PC-3 (cell line): ENCODE measurements at regions not wholly inside any gene's neighbourhood (a gene's known extent, or its start where the extent isn't known, plus 50 kb on each side); places are given as distances from the start of the nearest gene placed in this dataset.

Experiments used
- ATAC-seq: fragments of 200-7000 bp; cut with Tn5 transposase; 2 replicates; pipeline ENCODE4 v1.9.1; 2020; ENCODE audit warnings: mild to moderate bottlenecking, moderate library complexity
- BruUV-seq: library from RNA; stranded (reverse); fragments of 400-500 nt; replicated peaks from 2 replicates; lab custom pipeline; 2021; lab: Mats Ljungman, UMichigan
- CTCF ChIA-PET: fragments of 300-600 bp; sonication (Branson Sonifier 250); formaldehyde crosslinking; loops from one replicate; lab custom pipeline; 2022; ENCODE audit warnings: antibody characterized with exemption; lab: Charles Lee
- POLR2A ChIA-PET: fragments of 300-600 bp; sonication (Branson Sonifier 250); formaldehyde crosslinking; loops from one replicate; lab custom pipeline; 2022; ENCODE audit warnings: antibody characterized with exemption; ENCODE audit not compliant: unreplicated experiment; lab: Charles Lee
- DNase-seq: peaks from one replicate; pipeline ENCODE4 v3.0.0-alpha.2; 2015
- H2AFZ ChIP-seq: fragments of 300-600 bp; sonication (generic); 2 replicates; pipeline ENCODE4 v1.6.0; 2016; ENCODE audit warnings: antibody characterized with exemption, low read length
- H3F3A ChIP-seq: fragments of 300-600 bp; sonication (generic); one replicate; pipeline ENCODE4 v1.6.0; 2017; ENCODE audit warnings: antibody characterized with exemption, low read length, control low read depth, mild to moderate bottlenecking; ENCODE audit not compliant: unreplicated experiment
- H3K27ac ChIP-seq: fragments of 300-600 bp; sonication (generic); 2 replicates; pipeline ENCODE4 v1.5.1; 2016; ENCODE audit warnings: mild to moderate bottlenecking, low read length
- H3K27me3 ChIP-seq: fragments of 300-600 bp; sonication (generic); 2 replicates; pipeline ENCODE4 v1.6.1; 2016; ENCODE audit warnings: low read length, mixed read lengths
- H3K36me3 ChIP-seq: fragments of 300-600 bp; sonication (generic); 2 replicates; pipeline ENCODE4 v1.6.1; 2016; ENCODE audit warnings: low read depth, mixed run types, low read length, mixed read lengths
- H3K4me1 ChIP-seq: fragments of 300-600 bp; sonication (generic); 2 replicates; pipeline ENCODE4 v1.5.1; 2016; ENCODE audit warnings: low read length; ENCODE audit not compliant: insufficient read depth
- H3K4me2 ChIP-seq: fragments of 300-600 bp; sonication (generic); 2 replicates; pipeline ENCODE4 v1.6.0; 2016; ENCODE audit warnings: low read length
- H3K4me3 ChIP-seq: fragments of 300-600 bp; sonication (generic); 2 replicates; pipeline ENCODE4 v1.5.1; 2016; ENCODE audit warnings: mild to moderate bottlenecking, low read length, mixed read lengths
- H3K79me2 ChIP-seq: fragments of 300-600 bp; sonication (generic); 2 replicates; pipeline ENCODE4 v1.6.1; 2017; ENCODE audit warnings: low read length, mixed read lengths
- H3K9ac ChIP-seq: fragments of 300-600 bp; sonication (generic); 2 replicates; pipeline ENCODE4 v1.6.0; 2016; ENCODE audit warnings: mild to moderate bottlenecking, low read length
- H3K9me2 ChIP-seq: fragments of 300-600 bp; sonication (generic); replicated peaks from 2 replicates; pipeline ENCODE4 v1.6.1; 2016; ENCODE audit warnings: mixed run types, low read length, mixed read lengths
- H3K9me3 ChIP-seq: fragments of 300-600 bp; sonication (generic); 2 replicates; pipeline ENCODE4 v1.6.1; 2016; ENCODE audit warnings: low read length, mixed read lengths
- H4K20me1 ChIP-seq: fragments of 300-600 bp; sonication (generic); 2 replicates; pipeline ENCODE4 v1.6.1; 2016; ENCODE audit warnings: low read length, mixed read lengths
- EZH2 ChIP-seq: fragments of 300-600 bp; sonication (generic); IDR thresholded peaks from one replicate; pipeline ENCODE4 v1.6.1; 2017; ENCODE audit warnings: antibody characterized with exemption, mild to moderate bottlenecking, low read length; ENCODE audit not compliant: unreplicated experiment
- EZH2phosphoT487 ChIP-seq: fragments of 300-600 bp; sonication (generic); IDR thresholded peaks from 2 replicates; pipeline ENCODE4 v1.6.1; 2018; ENCODE audit warnings: mild to moderate bottlenecking, antibody characterized with exemption, low read length, borderline replicate concordance
- intact Hi-C: fragments of 100-400 bp; cut with micrococcal nuclease; formaldehyde crosslinking; loops from 2 replicates; pipeline ENCODE4 v1.9.0; 2023
- TF ChIP-seq, protein P1 (sequence below): fragments of 300-600 bp; sonication (generic); conservative IDR thresholded peaks from 2 replicates; pipeline ENCODE4 v1.5.1; 2017; ENCODE audit warnings: antibody characterized with exemption, low read depth, mild to moderate bottlenecking, low read length

DNA sequence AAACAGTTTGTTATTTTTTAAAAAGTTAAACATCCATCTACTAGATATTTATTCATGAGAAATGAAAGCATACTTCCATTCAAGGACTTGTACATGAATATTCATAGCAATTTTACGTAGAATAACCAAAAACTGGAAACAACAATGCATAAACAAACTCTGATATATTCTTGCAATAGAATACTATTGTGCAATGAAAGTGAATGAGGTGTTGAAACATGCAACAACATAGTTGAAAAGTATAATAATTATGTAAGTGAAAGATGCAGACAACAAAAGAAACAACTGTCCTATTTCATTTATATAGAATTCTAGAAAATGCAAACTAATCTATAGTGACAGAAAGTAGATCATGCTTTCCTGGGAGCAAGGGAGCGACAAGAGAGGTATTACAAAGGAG, 206.6 kb upstream of the KLHL29 start:
- Histone ChIP-seq H3K4me3 (no peak overlapping the region), H3K27me3 (no peaks in the 10 kb centered on the region), H3F3A (no peaks in the 10 kb centered on the region), H3K27ac (no peak overlapping the region), H3K9ac (no peak overlapping the region), H3K9me3 (no peaks in the 10 kb centered on the region), H3K79me2 (no peaks in the 10 kb centered on the region), H3K36me3 (no peaks in the 10 kb centered on the region), H4K20me1 (no peaks in the 10 kb centered on the region), H2AFZ (no peak overlapping the region), H3K9me2 (no peaks in the 10 kb centered on the region), H3K4me2 (no peak overlapping the region), H3K4me1 (no peaks in the 10 kb centered on the region)
- POLR2A ChIA-PET, result no interaction called here
- CTCF ChIA-PET, result no interaction called here
- no TSS peak for BruUV-seq
- no peak for DNase-seq
- TF ChIP-seq EZH2 (no peak), EZH2phosphoT487 (no peak)
- TF ChIP-seq, protein P1, sequence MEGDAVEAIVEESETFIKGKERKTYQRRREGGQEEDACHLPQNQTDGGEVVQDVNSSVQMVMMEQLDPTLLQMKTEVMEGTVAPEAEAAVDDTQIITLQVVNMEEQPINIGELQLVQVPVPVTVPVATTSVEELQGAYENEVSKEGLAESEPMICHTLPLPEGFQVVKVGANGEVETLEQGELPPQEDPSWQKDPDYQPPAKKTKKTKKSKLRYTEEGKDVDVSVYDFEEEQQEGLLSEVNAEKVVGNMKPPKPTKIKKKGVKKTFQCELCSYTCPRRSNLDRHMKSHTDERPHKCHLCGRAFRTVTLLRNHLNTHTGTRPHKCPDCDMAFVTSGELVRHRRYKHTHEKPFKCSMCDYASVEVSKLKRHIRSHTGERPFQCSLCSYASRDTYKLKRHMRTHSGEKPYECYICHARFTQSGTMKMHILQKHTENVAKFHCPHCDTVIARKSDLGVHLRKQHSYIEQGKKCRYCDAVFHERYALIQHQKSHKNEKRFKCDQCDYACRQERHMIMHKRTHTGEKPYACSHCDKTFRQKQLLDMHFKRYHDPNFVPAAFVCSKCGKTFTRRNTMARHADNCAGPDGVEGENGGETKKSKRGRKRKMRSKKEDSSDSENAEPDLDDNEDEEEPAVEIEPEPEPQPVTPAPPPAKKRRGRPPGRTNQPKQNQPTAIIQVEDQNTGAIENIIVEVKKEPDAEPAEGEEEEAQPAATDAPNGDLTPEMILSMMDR, result no peak
- intact Hi-C loops, result no loop called here
- no peak for ATAC-seq

DNA sequence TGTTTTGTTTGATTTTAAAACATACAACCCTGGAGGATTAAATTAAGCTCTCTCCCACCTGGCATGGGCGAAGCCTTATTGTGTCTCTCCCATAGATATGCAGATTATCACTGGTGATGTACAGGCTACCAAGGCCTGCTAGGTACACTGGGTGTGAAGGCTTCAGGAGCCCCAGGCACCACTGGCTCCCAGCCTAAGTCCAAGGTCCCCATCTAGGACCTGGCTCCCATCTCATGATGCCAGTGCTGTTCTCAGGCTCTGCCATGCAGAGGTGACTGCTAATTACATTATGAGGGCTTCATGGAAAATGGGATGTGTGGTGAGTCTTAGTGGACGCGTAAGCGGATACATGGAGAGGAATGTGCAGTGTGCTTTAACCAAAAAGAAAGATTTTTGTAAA, 201.2 kb upstream of the KLHL29 start:
- H3F3A ChIP-seq, result no peaks in the 10 kb centered on the region
- H2AFZ ChIP-seq, result no peak overlapping the region
- DNase-seq (no peak), ATAC-seq (no peak)
- no peak overlapping the region for H3K4me2 ChIP-seq
- H3K9me3 ChIP-seq, result no peaks in the 10 kb centered on the region
- ChIA-PET CTCF (no interaction called here), POLR2A (no interaction called here)
- no peaks in the 10 kb centered on the region for H3K27me3 ChIP-seq
- no peak overlapping the region for H3K27ac ChIP-seq
- TF ChIP-seq EZH2phosphoT487, result no peak
- TF ChIP-seq EZH2, result no peak
- TF ChIP-seq, protein P1, result no peak
- no peaks in the 10 kb centered on the region for H4K20me1 ChIP-seq
- H3K9ac ChIP-seq, result no peak overlapping the region
- intact Hi-C loops, result no loop called here
- no TSS peak for BruUV-seq
- H3K9me2 ChIP-seq, result no peaks in the 10 kb centered on the region
- H3K4me3 ChIP-seq, result no peak overlapping the region
- H3K36me3 ChIP-seq, result no peaks in the 10 kb centered on the region
- no peaks in the 10 kb centered on the region for H3K79me2 ChIP-seq
- no peaks in the 10 kb centered on the region for H3K4me1 ChIP-seq

DNA sequence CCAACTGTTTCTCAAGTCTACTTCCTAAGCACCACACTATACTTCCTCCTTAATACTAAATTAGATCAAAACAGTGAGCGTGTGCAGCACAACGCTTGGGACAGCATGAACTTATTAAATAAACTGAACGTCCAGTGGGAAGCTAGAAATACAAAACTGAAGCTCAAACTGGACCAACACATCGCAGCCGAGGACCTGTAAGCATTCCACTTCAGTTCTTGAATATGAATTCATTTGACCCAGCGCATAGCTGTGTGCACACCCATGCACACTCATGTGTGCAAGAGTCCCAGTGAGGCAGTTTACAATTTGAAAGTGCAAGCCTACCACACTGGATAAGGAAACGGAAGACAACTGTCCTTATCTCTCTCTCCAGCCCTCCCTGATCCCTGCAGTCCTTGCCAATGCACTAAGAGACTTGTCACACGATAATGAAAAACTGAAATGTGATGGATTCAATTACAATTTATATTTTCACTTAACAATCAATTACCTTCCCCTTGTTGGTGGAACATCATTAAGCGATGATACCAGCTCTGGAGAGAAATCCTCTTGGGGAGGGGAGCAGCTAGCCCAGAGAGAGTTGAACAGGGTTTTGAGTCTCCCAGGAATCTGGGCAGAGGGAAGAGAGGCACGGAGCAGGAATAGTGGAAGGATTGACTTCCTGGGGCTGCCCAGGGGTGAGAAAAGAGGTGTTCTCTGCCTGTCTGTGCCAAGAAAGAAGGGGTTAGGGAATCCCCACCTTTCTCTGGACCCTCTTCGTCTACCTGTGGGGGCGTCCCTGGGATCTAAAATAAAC, 186.5 kb upstream of the KLHL29 start:
- Histone ChIP-seq H3K9me3 (no peaks in the 10 kb centered on the region), H3K4me2 (no peak overlapping the region), H3K4me3 (no peak overlapping the region), H3F3A (no peaks in the 10 kb centered on the region), H3K9ac (no peak overlapping the region), H3K36me3 (no peaks in the 10 kb centered on the region), H3K27ac (no peak overlapping the region), H3K27me3 (no peaks in the 10 kb centered on the region; the same call in 1 of the 2 replicates), H2AFZ (no peak overlapping the region), H4K20me1 (no peaks in the 10 kb centered on the region), H3K79me2 (no peaks in the 10 kb centered on the region), H3K9me2 (no peaks in the 10 kb centered on the region), H3K4me1 (no peaks in the 10 kb centered on the region)
- intact Hi-C loops, result no loop called here
- TF ChIP-seq EZH2phosphoT487 (no peak), EZH2 (no peak)
- TF ChIP-seq, protein P1, result no peak
- DNase-seq (no peak), ATAC-seq (no peak)
- CTCF ChIA-PET, result no interaction called here
- BruUV-seq, result no TSS peak
- POLR2A ChIA-PET, result no interaction called here
